HG02678 (cell line): ENCODE measurements at regions not wholly inside any gene's neighbourhood (a gene's known extent, or its start where the extent isn't known, plus 50 kb on each side); places are given as distances from the start of the nearest gene placed in this dataset.
"Not testable (repeated sequence)": the region's sequence is repeated elsewhere in the genome, so short reads cannot be mapped to it uniquely, and the experiment has no call there.

ENCODE experiments used
- ATAC-seq: cut with Tn5 transposase; IDR thresholded peaks from one replicate; pipeline ENCODE4 v1.9.1; 2021; ENCODE audit warnings: mild to moderate bottlenecking, moderate library complexity; ENCODE audit not compliant: unreplicated experiment

DNA sequence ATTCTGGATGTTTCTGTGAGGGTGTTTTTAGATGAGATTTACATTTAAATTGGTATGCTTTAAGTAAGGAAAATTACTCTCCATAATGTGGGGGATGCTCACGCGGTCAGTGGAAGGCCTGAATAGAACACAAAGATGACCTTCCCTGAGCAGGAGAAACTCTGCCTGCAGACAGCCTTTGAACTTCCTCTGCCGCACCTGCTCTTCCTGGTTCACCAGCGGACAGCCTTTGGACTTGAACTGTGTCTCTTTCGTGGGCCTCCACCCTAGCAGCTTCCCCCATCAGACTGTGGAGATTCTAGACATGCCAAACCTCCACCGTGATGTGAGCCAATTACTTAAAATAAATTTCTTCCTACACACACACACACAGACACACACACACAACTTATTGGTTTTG is 210.7 kb downstream of the EFCAB11 start:
- no peak for ATAC-seq

- ATAC-seq: no peak
Observed at GRCh38 chr14:89740241-89740640, 214.3 kb downstream of the EFCAB11 start.

DNA sequence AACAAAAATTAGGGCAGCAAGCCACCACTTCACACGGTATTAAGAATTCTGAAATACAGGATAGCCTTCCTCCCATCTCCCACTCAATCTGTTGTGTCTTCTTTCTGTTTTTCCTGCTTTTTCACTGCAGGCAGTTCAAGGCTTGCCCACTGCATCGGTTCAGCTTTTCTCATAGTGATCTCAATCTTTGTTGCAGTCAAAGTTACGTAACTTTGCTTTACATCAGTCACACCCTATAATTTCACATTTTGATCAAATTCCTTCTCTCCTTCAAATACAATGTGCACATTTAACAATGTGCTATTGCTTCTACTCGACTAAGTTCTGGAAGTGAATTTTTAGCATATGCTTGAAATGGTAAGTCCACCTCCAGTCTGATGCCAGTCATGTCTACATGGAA is 217.6 kb downstream of the EFCAB11 start:
- ATAC-seq: no peak

DNA sequence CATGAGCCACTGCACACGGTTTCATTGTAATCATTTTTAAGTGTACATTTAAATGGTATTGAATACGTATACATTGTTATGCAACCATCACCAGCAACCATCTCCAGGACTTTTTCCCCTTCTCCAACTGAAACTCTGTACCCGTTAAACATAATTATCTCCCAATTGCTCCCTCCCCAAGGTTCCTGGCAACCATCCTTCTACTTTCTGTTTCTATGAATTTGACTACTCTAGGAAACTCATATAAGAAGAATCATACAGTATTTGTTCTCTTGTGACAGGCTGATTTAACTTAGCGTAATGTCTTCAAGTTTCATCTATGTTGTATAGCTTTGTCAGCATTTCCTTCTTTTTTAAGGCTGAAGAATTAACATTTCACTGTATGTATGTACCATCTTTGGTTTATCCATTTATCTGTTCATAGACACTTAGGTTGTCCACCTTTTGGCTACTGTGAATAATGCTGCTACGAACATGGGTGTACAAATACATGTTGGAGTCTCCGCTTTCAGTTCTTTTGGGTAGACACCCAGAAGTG is 223.1 kb downstream of the EFCAB11 start:
- no peak for ATAC-seq

DNA sequence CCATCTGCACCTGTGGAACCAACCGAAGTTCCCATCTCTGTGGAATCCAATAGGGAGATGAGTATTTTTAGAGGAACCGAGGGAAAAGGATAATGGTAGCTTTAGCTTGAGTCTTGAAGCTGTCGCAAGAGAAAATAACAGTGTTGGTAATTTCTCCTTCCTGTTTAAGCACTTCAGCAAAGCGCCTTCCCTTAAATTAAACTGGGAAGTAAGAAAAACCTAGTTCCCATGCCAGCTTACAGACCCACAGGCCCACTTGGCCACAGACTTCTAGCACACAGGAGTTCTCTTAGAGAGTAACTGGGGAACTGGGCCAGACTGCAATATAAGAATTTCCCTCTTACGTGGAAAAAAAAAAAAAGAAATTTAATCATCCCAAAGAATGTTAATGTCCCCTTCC is 223.8 kb downstream of the EFCAB11 start:
- ATAC-seq: no peak

DNA sequence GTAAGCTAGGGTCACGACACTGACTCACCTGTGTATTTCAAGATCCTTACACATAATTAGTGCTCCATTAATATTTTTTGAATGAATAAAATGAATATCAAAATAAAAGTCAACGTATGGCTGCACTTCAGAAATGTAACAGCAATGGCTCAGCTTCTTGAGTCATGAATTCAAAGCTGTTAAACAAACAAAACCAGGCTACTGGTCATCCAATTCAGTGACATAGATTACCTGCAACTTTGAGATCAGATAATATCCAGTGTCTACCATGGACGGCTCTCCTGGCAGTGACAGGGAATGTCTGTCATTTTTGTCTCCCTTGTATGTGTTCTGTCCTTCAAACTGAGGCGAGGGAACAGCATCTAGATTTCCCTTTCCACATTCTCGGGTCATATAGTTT is 225.6 kb downstream of the EFCAB11 start:
- no peak for ATAC-seq

DNA sequence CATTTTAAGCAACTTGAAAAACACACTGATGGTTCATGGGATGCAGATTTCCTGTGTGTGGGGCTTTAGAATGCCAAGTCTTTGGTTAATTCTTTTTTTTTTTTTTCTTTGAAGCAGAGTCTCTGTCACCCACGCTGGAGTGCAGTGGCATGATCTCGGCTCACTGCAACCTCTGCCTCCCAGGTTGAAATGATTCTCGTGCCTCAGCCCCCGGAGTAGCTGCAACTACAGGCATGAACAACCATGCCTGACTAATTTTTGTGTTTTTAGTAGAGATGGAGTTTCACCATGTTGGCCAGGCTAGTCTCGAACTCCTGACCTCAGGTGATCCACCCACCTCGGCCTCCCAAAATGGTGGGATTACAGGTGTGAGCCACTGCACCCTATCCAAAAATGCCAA is 228.3 kb downstream of the EFCAB11 start:
- ATAC-seq: not testable (repeated sequence)

- no peak for ATAC-seq
Observed at GRCh38 chr14:89724628-89724960, 229.9 kb downstream of the EFCAB11 start.

- ATAC-seq: no peak
Observed at GRCh38 chr14:89723930-89724627, 230.5 kb downstream of the EFCAB11 start.

- ATAC-seq: no peak
Observed at GRCh38 chr14:89721956-89722355, 232.6 kb downstream of the EFCAB11 start.

GRCh38 chr14:89720741-89721729 is 233.5 kb downstream of the EFCAB11 start:
- ATAC-seq: peak; percentile 76

DNA sequence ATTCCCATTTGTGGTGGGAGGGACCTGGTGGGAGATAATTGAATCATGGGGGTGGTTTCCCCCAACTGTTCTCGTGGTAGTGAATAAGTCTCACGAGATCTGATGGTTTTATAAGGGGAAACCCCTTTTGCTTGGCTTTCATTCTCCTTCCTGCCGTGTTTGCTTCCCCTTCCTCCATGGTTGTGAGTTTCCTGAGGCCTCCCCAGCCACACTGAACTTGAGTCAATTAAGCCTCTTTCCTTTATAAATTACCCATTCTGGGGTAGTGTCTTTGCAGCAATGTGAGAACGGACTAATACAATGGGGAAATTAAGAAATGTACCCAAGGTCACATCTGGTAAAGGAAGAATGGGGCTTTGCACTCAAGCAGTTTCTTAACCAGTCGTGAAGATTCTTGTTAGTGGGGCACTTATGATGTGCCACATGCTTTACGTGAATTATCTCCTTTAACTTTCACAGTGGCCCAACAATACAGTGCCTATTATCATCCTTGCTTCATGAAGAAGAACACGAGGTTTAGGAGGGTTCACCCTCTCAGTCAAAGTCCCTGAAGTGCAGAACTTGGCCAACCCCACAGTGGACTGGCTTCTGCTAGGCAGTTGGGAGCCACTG is 234.3 kb downstream of the EFCAB11 start:
- no peak for ATAC-seq

DNA sequence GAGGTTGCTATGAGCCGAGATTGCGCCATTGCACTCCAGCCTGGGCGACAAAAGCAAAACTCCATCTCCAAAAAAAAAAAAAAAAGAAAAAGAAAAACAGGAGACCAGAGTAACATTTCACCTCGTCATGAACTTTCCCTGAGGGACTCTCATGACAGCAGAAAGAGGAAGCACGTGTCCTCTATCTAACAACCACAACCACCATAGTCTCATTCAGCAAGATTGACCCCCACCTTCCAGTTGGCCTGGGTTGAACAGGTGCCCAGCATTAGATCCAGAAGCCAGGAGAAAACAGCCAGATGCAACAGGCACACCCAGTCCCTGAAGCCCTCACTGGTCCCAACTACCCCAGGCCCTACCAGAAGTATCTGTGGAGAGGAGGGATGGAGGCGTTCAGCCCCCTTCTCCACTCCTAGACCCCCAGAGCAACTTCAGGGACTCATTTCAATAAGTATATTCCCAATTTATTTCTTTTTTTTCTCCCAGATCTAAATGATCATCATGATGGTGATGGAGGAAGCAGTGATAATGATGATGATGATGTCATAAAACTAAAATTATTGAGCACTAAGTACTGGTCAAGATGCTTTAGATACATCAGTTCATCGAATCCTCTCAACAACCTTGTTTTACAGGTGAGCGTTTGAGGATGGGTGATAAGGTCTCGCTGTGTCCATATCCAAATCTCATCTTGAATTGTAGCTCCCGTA is 235.0 kb downstream of the EFCAB11 start:
- peak; percentile 45 for ATAC-seq

- ATAC-seq: no peak
Observed at GRCh38 chr14:89708982-89709625, 245.4 kb downstream of the EFCAB11 start.

DNA sequence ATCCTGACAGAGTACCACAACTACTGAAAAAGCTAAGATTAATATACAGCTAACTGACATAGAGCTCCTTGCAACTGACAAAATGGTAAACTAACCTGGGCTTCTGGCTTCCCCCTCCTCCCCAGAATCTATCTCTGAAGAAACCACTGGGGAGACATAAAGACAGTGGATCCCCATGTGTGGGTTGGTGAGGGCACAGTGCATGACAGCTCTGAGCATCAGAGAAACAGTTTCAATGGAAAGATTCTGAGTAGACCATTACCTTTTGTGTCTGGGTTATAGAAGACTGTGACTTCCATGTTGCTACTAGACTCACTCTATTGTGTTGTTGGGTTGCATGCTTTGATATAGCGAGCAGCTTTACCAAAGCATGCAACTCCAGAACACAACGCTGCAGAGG is 247.4 kb downstream of the EFCAB11 start:
- no peak for ATAC-seq

DNA sequence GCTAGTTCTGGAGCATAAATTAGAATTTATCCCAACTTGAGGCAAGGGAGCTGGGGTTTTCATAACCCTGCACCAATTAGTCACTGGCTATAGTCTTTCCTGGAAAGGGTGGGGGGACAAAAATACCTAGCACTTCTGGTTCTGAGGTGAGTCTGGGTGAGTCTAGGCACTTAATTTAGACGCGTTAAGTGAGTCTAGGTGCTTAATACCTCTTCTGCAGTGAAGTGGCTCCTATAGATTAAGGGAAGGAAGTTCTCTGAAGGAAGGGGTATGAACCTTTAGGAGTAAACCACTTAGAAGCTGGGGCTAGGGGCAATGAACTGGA is 251.7 kb downstream of the EFCAB11 start:
- ATAC-seq: no peak

GRCh38 chr14:89702073-89702875 is 252.3 kb downstream of the EFCAB11 start:
- ATAC-seq: no peak

GRCh38 chr14:89701211-89702043 is 253.1 kb downstream of the EFCAB11 start:
- peak; percentile 80 for ATAC-seq

DNA sequence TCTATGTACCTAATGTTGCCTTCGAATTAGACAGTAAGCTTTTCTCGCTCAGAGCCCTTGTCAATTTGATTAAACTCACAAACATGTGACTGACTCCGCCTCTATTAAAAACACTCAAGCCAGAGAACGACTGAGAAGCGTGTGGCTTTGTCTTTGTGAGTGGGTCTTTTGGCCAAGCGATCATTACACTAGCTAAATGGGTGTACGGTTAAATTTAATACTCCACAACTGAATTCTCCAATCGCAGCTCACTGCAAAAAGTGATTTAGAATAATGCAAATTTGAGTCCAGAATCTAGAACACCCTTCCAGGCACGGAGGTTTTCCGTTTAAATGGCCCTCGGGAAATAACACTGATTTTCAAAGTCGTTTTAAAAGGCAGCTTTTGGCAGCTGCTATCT is 253.7 kb downstream of the EFCAB11 start:
- ATAC-seq: no peak
